K562 (cell line): ENCODE measurements at regions not wholly inside any gene's neighbourhood (a gene's known extent, or its start where the extent isn't known, plus 50 kb on each side); places are given as distances from the start of the nearest gene placed in this dataset.

Experiments
- ADNP ChIP-seq: fragments of 200-800 bp; sonication (Bioruptor generic); IDR thresholded peaks from 2 replicates; pipeline ENCODE4 v1.6.1; 2016; ENCODE audit warnings: missing genetic modification characterization, missing compliant biosample characterization
- FOXK1 ChIP-seq: sonication (generic); formaldehyde crosslinking; IDR thresholded peaks from 2 replicates; pipeline ENCODE4 v1.8.0; 2022; ENCODE audit warnings: missing genetic modification reagents, mild to moderate bottlenecking, borderline replicate concordance
- FOXO4 ChIP-seq: fragments of 450-650 bp; formaldehyde crosslinking; IDR thresholded peaks from 2 replicates; pipeline ENCODE4 v1.4.0; 2020; ENCODE audit warnings: mild to moderate bottlenecking, moderate library complexity
- HES1 ChIP-seq: fragments of 450-650 bp; IDR thresholded peaks from 2 replicates; pipeline ENCODE4 v1.6.1; 2016; ENCODE audit warnings: low read depth, mild to moderate bottlenecking, moderate library complexity
- JUNB ChIP-seq: fragments of 450-650 bp; formaldehyde crosslinking; conservative IDR thresholded peaks from 2 replicates; pipeline ENCODE4 v1.4.0; 2020; ENCODE audit warnings: mild to moderate bottlenecking
- POLR2AphosphoS5 ChIP-seq: IDR thresholded peaks from 2 replicates; pipeline ENCODE4 v1.6.1; 2011; ENCODE audit warnings: mild to moderate bottlenecking, low read depth, low read length, moderate library complexity; ENCODE audit not compliant: control insufficient read depth, insufficient read depth
- POU5F1 ChIP-seq: fragments of 150-350 bp; IDR thresholded peaks from 2 replicates; pipeline ENCODE4 v1.6.1; 2014; ENCODE audit warnings: borderline replicate concordance, low read length, low read depth, mild to moderate bottlenecking; ENCODE audit not compliant: partially characterized antibody
- RBM17 ChIP-seq: fragments of 200-400 bp; formaldehyde crosslinking; IDR thresholded peaks from 2 replicates; pipeline ENCODE4 v1.6.1; 2017; ENCODE audit warnings: low read depth, mild to moderate bottlenecking, low read length, borderline replicate concordance
- SIN3B ChIP-seq: fragments of 450-650 bp; IDR thresholded peaks from 2 replicates; pipeline ENCODE4 v1.6.1; 2017; ENCODE audit warnings: low read depth, mild to moderate bottlenecking, moderate library complexity
- SLC30A9 ChIP-seq: fragments of 250-450 bp; sonication (Bioruptor Pico); IDR thresholded peaks from 2 replicates; pipeline ENCODE4 v1.8.0; 2022; ENCODE audit warnings: mild to moderate bottlenecking, moderate library complexity
- SMARCB1 ChIP-seq: IDR thresholded peaks from 2 replicates; pipeline ENCODE4 v1.6.1; 2011; ENCODE audit warnings: improper control_type of control experiment, low read depth; ENCODE audit not compliant: insufficient read length
- STAG1 ChIP-seq: sonication (generic); formaldehyde crosslinking; IDR thresholded peaks from 2 replicates; pipeline ENCODE4 v1.5.0; 2020; ENCODE audit warnings: missing genetic modification reagents, borderline replicate concordance
- STAT6 ChIP-seq: sonication (generic); formaldehyde crosslinking; IDR thresholded peaks from 2 replicates; pipeline ENCODE4 v1.8.1; 2023; ENCODE audit warnings: mild to moderate bottlenecking, missing genetic modification reagents
- WHSC1 ChIP-seq: IDR thresholded peaks from one replicate; pipeline ENCODE4 v1.6.1; 2012; ENCODE audit warnings: low read length, control low read depth, inconsistent platforms
- ZBTB5 ChIP-seq: fragments of 450-650 bp; IDR thresholded peaks from 2 replicates; pipeline ENCODE4 v1.6.1; 2017; ENCODE audit warnings: antibody characterized with exemption
- ZNF518B ChIP-seq: fragments of 250-450 bp; sonication (Bioruptor Pico); IDR thresholded peaks from 2 replicates; pipeline ENCODE4 v1.5.0; 2021; ENCODE audit warnings: mild to moderate bottlenecking, moderate library complexity
- ZNF696 ChIP-seq: fragments of 250-450 bp; sonication (Bioruptor Pico); conservative IDR thresholded peaks from 2 replicates; pipeline ENCODE4 v1.4.0; 2020; ENCODE audit warnings: mild to moderate bottlenecking, moderate library complexity

GRCh38 chr17:27381007-27381501, 75.2 kb upstream of the KSR1 start (continued):
- TF ChIP-seq POU5F1, result peak; percentile 7
- TF ChIP-seq JUNB (CRISPR knock-in tag), result no peak
- no peak for TF ChIP-seq ZNF518B (CRISPR knock-in tag)
- no peak for TF ChIP-seq RBM17
- no peak for TF ChIP-seq HES1
- no peak for TF ChIP-seq STAT6
- peak; percentile 50; the same call in 1 of the 2 replicates for TF ChIP-seq SIN3B
- TF ChIP-seq FOXO4 (CRISPR knock-in tag), result no peak
- TF ChIP-seq ADNP (tag), result 0 out of 2 replicates have a peak, but pooled peaks have one; percentile 27
- no peak for TF ChIP-seq STAG1 (CRISPR knock-in tag)
- TF ChIP-seq POLR2AphosphoS5, result no peak
- TF ChIP-seq SMARCB1, result no peak
- no peak for TF ChIP-seq FOXK1 (CRISPR knock-in tag)
- no peak for TF ChIP-seq SLC30A9 (CRISPR knock-in tag)
- no peak for TF ChIP-seq ZNF696 (CRISPR knock-in tag)
- no peak for TF ChIP-seq WHSC1
- TF ChIP-seq ZBTB5, result no peak
